ENCODE measurements at regions not wholly inside any gene's neighbourhood (a gene's known extent, or its start where the extent isn't known, plus 50 kb on each side); places are given as distances from the start of the nearest gene placed in this dataset.

DNA sequence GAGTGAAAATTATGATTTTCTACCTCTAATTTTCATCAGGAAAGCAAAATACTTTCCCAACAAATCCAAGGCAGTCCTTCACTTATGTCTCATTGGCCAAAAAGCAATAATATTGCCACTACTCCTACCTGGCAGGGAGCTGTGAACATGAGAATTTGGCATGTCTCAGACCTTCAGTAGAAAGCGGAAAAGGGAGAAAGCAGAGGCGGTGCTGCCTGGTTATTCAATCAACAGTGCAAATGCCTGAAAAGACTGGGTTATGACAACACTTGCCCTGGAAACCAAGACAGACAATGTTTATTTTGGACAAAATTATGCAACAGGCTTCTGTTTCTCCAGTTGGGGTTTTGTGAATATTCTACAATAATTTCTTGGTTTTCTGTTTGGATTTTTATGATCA is 194.4 kb downstream of the TAF11L14 start (continued):
- TF ChIP-seq, protein P1, sequence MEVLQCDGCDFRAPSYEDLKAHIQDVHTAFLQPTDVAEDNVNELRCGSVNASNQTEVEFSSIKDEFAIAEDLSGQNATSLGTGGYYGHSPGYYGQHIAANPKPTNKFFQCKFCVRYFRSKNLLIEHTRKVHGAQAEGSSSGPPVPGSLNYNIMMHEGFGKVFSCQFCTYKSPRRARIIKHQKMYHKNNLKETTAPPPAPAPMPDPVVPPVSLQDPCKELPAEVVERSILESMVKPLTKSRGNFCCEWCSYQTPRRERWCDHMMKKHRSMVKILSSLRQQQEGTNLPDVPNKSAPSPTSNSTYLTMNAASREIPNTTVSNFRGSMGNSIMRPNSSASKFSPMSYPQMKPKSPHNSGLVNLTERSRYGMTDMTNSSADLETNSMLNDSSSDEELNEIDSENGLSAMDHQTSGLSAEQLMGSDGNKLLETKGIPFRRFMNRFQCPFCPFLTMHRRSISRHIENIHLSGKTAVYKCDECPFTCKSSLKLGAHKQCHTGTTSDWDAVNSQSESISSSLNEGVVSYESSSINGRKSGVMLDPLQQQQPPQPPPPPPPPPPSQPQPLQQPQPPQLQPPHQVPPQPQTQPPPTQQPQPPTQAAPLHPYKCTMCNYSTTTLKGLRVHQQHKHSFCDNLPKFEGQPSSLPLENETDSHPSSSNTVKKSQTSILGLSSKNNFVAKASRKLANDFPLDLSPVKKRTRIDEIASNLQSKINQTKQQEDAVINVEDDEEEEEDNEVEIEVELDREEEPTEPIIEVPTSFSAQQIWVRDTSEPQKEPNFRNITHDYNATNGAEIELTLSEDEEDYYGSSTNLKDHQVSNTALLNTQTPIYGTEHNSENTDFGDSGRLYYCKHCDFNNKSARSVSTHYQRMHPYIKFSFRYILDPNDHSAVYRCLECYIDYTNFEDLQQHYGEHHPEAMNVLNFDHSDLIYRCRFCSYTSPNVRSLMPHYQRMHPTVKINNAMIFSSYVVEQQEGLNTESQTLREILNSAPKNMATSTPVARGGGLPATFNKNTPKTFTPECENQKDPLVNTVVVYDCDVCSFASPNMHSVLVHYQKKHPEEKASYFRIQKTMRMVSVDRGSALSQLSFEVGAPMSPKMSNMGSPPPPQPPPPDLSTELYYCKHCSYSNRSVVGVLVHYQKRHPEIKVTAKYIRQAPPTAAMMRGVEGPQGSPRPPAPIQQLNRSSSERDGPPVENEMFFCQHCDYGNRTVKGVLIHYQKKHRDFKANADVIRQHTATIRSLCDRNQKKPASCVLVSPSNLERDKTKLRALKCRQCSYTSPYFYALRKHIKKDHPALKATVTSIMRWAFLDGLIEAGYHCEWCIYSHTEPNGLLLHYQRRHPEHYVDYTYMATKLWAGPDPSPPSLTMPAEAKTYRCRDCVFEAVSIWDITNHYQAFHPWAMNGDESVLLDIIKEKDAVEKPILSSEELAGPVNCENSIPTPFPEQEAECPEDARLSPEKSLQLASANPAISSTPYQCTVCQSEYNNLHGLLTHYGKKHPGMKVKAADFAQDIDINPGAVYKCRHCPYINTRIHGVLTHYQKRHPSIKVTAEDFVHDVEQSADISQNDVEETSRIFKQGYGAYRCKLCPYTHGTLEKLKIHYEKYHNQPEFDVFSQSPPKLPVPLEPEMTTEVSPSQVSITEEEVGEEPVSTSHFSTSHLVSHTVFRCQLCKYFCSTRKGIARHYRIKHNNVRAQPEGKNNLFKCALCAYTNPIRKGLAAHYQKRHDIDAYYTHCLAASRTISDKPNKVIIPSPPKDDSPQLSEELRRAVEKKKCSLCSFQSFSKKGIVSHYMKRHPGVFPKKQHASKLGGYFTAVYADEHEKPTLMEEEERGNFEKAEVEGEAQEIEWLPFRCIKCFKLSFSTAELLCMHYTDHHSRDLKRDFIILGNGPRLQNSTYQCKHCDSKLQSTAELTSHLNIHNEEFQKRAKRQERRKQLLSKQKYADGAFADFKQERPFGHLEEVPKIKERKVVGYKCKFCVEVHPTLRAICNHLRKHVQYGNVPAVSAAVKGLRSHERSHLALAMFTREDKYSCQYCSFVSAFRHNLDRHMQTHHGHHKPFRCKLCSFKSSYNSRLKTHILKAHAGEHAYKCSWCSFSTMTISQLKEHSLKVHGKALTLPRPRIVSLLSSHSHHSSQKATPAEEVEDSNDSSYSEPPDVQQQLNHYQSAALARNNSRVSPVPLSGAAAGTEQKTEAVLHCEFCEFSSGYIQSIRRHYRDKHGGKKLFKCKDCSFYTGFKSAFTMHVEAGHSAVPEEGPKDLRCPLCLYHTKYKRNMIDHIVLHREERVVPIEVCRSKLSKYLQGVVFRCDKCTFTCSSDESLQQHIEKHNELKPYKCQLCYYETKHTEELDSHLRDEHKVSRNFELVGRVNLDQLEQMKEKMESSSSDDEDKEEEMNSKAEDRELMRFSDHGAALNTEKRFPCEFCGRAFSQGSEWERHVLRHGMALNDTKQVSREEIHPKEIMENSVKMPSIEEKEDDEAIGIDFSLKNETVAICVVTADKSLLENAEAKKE (CRISPR knock-in tag; IDR thresholded peaks at IDR 0.05): no peak
- TF ChIP-seq NANOG (IDR thresholded peaks at IDR 0.05; ENCODE audit: borderline replicate concordance) (no peak), STAT1 (IDR thresholded peaks at IDR 0.05; ENCODE audit: unreplicated experiment) (no peak), CREB1 (CRISPR knock-in tag; IDR thresholded peaks at IDR 0.05; ENCODE audit: low read depth) (no peak), EZH2phosphoT487 (IDR thresholded peaks at IDR 0.05; ENCODE audit: unreplicated experiment) (no peak), JUNB (IDR thresholded peaks at IDR 0.05; ENCODE audit: unreplicated experiment) (no peak), ZNF331 (CRISPR knock-in tag; IDR thresholded peaks at IDR 0.05; ENCODE audit: low read depth) (no peak), POLR2AphosphoS5 (IDR thresholded peaks at IDR 0.05; ENCODE audit: low read depth) (no peak)
- TF ChIP-seq, protein P2, sequence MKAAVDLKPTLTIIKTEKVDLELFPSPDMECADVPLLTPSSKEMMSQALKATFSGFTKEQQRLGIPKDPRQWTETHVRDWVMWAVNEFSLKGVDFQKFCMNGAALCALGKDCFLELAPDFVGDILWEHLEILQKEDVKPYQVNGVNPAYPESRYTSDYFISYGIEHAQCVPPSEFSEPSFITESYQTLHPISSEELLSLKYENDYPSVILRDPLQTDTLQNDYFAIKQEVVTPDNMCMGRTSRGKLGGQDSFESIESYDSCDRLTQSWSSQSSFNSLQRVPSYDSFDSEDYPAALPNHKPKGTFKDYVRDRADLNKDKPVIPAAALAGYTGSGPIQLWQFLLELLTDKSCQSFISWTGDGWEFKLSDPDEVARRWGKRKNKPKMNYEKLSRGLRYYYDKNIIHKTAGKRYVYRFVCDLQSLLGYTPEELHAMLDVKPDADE (IDR thresholded peaks at IDR 0.05): no peak
- TF ChIP-seq, protein P3, sequence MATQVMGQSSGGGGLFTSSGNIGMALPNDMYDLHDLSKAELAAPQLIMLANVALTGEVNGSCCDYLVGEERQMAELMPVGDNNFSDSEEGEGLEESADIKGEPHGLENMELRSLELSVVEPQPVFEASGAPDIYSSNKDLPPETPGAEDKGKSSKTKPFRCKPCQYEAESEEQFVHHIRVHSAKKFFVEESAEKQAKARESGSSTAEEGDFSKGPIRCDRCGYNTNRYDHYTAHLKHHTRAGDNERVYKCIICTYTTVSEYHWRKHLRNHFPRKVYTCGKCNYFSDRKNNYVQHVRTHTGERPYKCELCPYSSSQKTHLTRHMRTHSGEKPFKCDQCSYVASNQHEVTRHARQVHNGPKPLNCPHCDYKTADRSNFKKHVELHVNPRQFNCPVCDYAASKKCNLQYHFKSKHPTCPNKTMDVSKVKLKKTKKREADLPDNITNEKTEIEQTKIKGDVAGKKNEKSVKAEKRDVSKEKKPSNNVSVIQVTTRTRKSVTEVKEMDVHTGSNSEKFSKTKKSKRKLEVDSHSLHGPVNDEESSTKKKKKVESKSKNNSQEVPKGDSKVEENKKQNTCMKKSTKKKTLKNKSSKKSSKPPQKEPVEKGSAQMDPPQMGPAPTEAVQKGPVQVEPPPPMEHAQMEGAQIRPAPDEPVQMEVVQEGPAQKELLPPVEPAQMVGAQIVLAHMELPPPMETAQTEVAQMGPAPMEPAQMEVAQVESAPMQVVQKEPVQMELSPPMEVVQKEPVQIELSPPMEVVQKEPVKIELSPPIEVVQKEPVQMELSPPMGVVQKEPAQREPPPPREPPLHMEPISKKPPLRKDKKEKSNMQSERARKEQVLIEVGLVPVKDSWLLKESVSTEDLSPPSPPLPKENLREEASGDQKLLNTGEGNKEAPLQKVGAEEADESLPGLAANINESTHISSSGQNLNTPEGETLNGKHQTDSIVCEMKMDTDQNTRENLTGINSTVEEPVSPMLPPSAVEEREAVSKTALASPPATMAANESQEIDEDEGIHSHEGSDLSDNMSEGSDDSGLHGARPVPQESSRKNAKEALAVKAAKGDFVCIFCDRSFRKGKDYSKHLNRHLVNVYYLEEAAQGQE (IDR thresholded peaks at IDR 0.05; ENCODE audit: unreplicated experiment): no peak
